GM03348 (cell line): ENCODE measurements at regions not wholly inside any gene's neighbourhood (a gene's known extent, or its start where the extent isn't known, plus 50 kb on each side); places are given as distances from the start of the nearest gene placed in this dataset.

Source experiments
- DNase-seq: peaks from one replicate; pipeline ENCODE4 v3.0.0; 2012; ENCODE audit warnings: low spot score

DNA sequence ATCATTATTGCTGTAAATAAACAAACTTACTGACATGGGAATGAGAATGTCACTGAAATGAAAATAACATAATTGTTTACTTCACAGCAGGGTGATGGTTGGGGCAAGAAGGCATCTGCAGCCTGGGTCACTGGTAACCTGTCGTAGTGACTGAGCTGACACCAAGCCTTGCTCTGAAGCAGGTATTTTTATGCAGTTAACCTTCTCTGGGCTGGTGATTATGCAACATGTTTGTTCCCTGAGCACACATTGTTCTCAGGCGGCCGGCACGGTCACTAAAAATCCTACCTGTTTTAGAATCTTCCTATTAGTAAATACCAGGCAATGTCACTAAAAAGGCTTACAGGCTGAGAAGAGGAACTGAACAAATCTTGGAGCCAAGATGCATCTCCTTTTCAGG, 157.7 kb upstream of the NR3C1 start:
- DNase-seq: no peak

DNA sequence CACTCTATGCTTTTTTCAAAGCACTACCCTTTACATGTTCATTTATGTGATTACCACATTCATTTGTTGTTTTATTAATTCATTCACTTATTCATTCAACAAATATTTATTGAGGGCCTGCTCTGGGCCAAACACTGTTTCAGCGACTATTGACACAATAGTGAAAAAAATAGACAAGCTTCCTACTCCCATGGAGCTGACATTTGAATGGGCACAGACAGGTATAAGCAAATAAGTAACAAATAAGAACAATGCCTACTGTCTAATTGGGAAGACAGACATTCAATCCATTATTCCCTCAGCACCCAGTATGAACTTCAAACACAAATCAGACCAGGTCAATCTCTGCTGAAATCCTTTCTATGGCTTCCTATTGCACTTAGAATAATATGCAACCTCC, 156.9 kb upstream of the NR3C1 start:
- DNase-seq: no peak

- DNase-seq: no peak
Observed at GRCh38 chr5:143559586-143560109, 156.2 kb upstream of the NR3C1 start.

DNA sequence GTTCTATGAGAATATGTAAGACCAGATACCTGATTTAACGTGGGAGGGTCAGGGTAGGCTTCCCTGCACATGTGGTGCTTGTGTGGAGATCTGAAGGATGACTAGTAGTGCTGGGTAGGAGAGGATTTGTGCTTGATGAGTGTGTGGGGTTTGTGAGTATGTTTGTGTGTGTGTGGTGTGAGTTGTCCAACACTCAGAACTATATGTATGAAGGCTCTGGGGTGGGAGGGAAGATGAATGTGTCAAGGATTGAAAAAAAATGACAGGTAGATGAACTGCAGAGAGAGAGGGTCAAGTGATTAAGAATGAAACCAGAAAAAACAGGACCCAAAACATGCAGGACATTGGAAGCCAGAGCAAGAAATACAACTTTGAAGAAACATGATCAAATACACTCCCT, 154.6 kb upstream of the NR3C1 start:
- no peak for DNase-seq

GRCh38 chr5:143557061-143557818, 153.8 kb upstream of the NR3C1 start:
- peak; percentile 15 for DNase-seq

GRCh38 chr5:143554918-143555477, 151.5 kb upstream of the NR3C1 start:
- no peak for DNase-seq

- DNase-seq: peak; percentile 74
Observed at GRCh38 chr5:143554187-143554717, 150.8 kb upstream of the NR3C1 start.

DNA sequence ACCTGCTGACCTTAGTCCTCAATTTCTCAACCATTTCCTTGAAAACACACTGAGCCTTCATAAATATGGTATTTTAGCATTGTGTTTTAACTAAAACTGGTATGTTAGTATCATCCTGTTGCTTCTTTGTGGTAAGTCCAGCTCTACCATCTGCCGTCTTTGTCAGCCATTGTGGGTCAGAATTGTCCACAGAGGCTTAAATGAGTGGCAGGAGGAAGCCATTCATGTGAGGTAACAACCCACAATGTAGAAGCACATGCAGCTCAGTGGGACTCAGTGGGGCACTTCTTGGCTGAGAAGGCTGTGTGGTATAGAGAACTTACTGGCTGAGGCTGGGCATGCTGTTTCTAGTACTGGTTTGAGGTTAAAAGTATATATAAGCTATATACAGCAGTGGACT, 149.2 kb upstream of the NR3C1 start:
- DNase-seq: no peak

DNA sequence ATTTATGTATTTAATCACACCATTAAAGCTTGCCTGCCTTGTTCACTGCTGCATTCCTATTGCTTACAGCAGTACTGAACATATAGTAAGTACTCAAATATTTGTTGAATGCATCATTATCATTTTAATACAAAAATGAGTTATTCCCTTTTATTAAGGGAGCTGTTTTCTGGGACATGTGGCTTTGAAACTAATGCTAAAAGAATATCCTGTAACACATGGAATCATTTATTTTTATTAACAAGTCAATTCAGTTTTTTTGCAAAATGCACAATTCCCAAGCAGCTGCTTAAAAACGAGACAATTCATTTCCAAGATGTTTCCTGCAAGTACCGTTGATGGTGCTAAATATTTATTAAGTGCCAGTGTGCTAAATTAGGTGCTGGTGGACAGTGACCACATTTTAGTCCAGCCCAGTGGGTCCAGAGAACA, 148.3 kb upstream of the NR3C1 start:
- DNase-seq: no peak

DNA sequence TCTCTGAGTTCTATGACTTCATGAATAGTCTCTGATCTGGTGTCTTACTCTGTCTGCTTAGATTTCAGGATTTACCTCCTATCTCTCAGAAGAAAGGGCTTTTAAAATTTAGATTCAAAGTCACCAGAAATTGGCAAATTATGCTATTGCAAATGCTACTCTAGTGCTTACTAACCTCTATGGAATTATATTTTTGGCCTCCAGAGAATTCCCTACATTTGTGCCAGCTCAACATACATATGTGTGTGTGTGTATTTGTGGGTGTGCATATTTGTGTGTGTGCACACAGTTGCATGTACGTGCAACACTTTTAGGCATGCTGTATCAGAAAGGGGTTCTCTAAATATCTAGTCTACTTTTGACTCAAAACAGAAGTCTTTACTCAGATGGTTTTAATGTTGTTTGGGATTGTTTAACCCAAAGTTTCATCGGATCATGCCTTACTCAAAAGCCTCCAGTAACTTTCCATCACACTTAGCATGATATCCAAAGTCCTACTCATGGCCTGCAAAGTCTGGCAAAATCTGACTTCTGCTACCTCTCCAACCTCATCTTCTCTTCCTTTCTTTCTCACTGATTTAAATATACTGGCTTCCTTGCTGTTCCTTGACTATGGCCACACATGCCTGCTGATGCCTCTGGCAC, 147.6 kb upstream of the NR3C1 start:
- no peak for DNase-seq

- no peak for DNase-seq
Observed at GRCh38 chr5:143547342-143547741, 143.9 kb upstream of the NR3C1 start.

DNA sequence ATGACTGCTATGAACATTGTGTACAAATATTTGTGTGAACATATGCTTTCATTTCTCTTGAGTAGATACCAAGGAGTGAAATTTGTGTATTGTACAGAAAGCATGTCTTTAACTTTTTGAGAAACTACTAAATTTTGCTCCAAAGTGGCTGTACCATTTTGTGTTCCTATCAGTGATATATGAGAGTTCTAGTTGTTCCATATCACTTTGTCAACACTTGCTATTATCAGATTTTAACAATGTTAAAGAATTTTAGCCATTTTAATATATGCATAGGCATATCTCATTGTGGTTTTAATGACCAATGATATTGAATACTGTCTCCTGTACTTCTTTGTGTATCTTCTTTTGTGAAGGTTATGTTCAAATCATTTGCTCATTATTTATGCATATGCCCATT, 142.9 kb upstream of the NR3C1 start:
- no peak for DNase-seq

GRCh38 chr5:143544606-143545005, 141.1 kb upstream of the NR3C1 start:
- DNase-seq: no peak

DNA sequence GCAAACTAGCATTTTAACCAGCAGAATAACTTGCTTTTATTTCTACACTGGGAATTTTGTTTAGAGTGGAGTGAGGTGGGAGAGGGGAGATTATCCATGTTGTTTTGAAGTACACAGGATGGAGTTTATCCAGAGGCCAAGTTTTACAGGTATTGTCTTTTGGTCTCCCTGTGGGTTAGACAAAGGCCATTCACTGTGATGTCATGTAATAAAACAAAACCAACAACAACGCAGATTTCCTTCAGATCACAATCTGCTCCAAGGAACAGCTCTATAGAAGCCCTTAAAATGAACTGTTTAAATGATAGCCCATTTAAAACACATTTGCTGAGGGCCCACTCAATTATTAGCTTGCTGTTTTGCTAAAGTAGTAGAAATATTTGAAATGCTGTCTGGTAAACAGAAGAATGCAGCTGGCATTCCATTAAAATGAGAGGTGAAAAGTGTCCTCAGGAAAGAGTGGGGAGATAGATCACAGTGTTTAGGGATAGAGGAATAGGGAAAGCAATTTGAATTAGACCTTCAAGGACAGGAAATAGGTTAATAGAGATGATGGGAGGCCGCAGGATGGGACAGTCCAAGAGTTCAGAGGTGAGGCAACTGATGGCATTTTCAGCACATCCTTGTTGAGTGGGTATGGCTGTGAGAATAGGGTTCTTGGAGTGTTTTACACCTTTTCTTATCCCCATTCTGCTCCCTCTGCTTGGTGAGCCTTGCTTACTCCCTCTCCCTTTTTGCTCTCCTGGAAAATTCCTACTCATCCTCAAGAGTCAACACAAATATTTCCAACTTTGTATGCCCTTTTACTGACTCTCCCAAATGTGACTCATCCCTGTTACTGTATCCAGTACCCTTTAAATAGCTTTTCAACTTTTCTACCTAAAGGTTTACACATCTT, 140.1 kb upstream of the NR3C1 start:
- DNase-seq: peak; percentile 55

GRCh38 chr5:143542798-143543144, 139.3 kb upstream of the NR3C1 start:
- no peak for DNase-seq

GRCh38 chr5:143541943-143542797, 138.7 kb upstream of the NR3C1 start:
- DNase-seq: no peak

GRCh38 chr5:143539742-143540141, 136.3 kb upstream of the NR3C1 start:
- no peak for DNase-seq

DNA sequence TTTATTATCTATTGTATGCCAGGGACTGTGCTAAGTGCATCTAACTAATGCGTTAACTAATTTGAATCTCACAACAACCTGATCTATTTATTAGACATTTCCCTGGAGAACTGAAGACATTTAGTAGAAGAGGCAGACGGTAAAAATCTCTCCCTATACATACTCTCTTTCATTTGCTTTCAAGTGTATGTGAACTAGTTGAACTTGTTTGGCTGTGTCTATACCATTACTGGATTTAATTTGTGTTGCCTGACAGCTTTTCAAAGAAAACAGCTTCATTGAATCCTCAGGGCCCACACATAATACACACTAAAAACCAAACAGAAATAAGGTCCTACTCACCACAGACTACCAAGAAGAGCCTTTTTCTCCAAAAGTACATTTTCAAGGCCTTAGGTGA, 133.6 kb upstream of the NR3C1 start:
- DNase-seq: no peak

- DNase-seq: peak; percentile 91
Observed at GRCh38 chr5:143536364-143536763, 132.9 kb upstream of the NR3C1 start.

GRCh38 chr5:143534761-143535154, 131.3 kb upstream of the NR3C1 start:
- DNase-seq: no peak
